Left lobe of liver (tissue), 2 donors: ENCODE measurements at regions not wholly inside any gene's neighbourhood (a gene's known extent, or its start where the extent isn't known, plus 50 kb on each side); places are given as distances from the start of the nearest gene placed in this dataset.
A peak's percentile ranks its signal among the peaks of the same experiment; 100 is the strongest.
"Not testable (repeated sequence)": the region's sequence is repeated elsewhere in the genome, so short reads cannot be mapped to it uniquely, and the experiment has no call there.

Experiments
- ATAC-seq: fragments of 200-7000 bp; cut with Tn5 transposase; one replicate; pipeline ENCODE4 v1.9.1; 2020; ENCODE audit warnings: mild to moderate bottlenecking, moderate library complexity
- DNase-seq: peaks from one replicate; pipeline ENCODE4 v3.0.0-alpha.2; 2020; ENCODE audit warnings: low spot score
- donor health status: DM: no; HTN: no; CAD: no; lungs with moderate emphysema.
- donor health status: DM: no; HTN: yes; CAD: no.

- DNase-seq, ATAC-seq: not testable (repeated sequence)
Observed at GRCh38 chr6:113254194-113254593, 603.0 kb upstream of the MARCKS start.

GRCh38 chr6:113258771-113259170 lies 598.4 kb upstream of the MARCKS start:
- DNase-seq (no peak), ATAC-seq (no peak)

GRCh38 chr6:113271437-113271836 lies 585.7 kb upstream of the MARCKS start:
- DNase-seq = no peak
- no peak for ATAC-seq

- DNase-seq (no peak), ATAC-seq (no peak)
Observed at GRCh38 chr6:113276601-113277000, 580.5 kb upstream of the MARCKS start.

- ATAC-seq = no peak
Observed at GRCh38 chr6:113277111-113277510, 580.0 kb upstream of the MARCKS start.

GRCh38 chr6:113281014-113281413 lies 576.1 kb upstream of the MARCKS start:
- ATAC-seq = no peak
- DNase-seq = no peak

More at GRCh38 chr6:113277111-113277510, 580.0 kb upstream of the MARCKS start:
- no peak for DNase-seq

GRCh38 chr6:113281431-113281830 lies 575.7 kb upstream of the MARCKS start:
- DNase-seq = no peak

GRCh38 chr6:113287396-113287795 lies 569.7 kb upstream of the MARCKS start:
- no peak for ATAC-seq
- DNase-seq = no peak

More at GRCh38 chr6:113281431-113281830, 575.7 kb upstream of the MARCKS start:
- no peak for ATAC-seq

- no peak for DNase-seq
Observed at GRCh38 chr6:113288409-113288808, 568.7 kb upstream of the MARCKS start.

GRCh38 chr6:113289166-113289565 lies 568.0 kb upstream of the MARCKS start:
- DNase-seq (no peak), ATAC-seq (no peak)

More at GRCh38 chr6:113288409-113288808, 568.7 kb upstream of the MARCKS start:
- ATAC-seq = no peak

- ATAC-seq (no peak), DNase-seq (no peak)
Observed at GRCh38 chr6:113290684-113291083, 566.5 kb upstream of the MARCKS start.

GRCh38 chr6:113291751-113292445 lies 565.2 kb upstream of the MARCKS start:
- ATAC-seq = no peak
- no peak for DNase-seq

GRCh38 chr6:113292646-113293422 lies 564.3 kb upstream of the MARCKS start:
- ATAC-seq = no peak
- DNase-seq = no peak

- ATAC-seq = no peak
Observed at GRCh38 chr6:113293423-113293740, 563.8 kb upstream of the MARCKS start.

GRCh38 chr6:113299531-113299930 lies 557.6 kb upstream of the MARCKS start:
- ATAC-seq (no peak), DNase-seq (no peak)

More at GRCh38 chr6:113293423-113293740, 563.8 kb upstream of the MARCKS start:
- DNase-seq = no peak

GRCh38 chr6:113301651-113302050 lies 555.5 kb upstream of the MARCKS start:
- DNase-seq = no peak
- ATAC-seq = no peak

- DNase-seq (no peak), ATAC-seq (no peak)
Observed at GRCh38 chr6:113304116-113304515, 553.0 kb upstream of the MARCKS start.

- peak; percentile 46 for DNase-seq
- ATAC-seq = peak; percentile 80
Observed at GRCh38 chr6:113306552-113307145, 550.5 kb upstream of the MARCKS start.

- ATAC-seq = no peak
- no peak for DNase-seq
Observed at GRCh38 chr6:113308266-113308665, 548.9 kb upstream of the MARCKS start.

GRCh38 chr6:113313841-113314240 lies 543.3 kb upstream of the MARCKS start:
- ATAC-seq = no peak
- no peak for DNase-seq

GRCh38 chr6:113315165-113315564 lies 542.0 kb upstream of the MARCKS start:
- no peak for ATAC-seq
- DNase-seq = no peak

GRCh38 chr6:113315879-113316278 lies 541.3 kb upstream of the MARCKS start:
- DNase-seq (no peak), ATAC-seq (no peak)
